SK-N-SH treated with all-trans-retinoic acid at 6 μM for 48 hours (cell line): ENCODE measurements at regions not wholly inside any gene's neighbourhood (a gene's known extent, or its start where the extent isn't known, plus 50 kb on each side); places are given as distances from the start of the nearest gene placed in this dataset.

ENCODE experiments used
- ATAC-seq: fragments of 200-7000 bp; cut with Tn5 transposase; 3 replicates; pipeline ENCODE4 v1.9.1; 2020; ENCODE audit warnings: mild to moderate bottlenecking, moderate library complexity
- ARNTL ChIP-seq: fragments of 450-650 bp; formaldehyde crosslinking; IDR thresholded peaks from 2 replicates; pipeline ENCODE4 v1.5.0; 2020; ENCODE audit warnings: low read depth, mild to moderate bottlenecking, moderate library complexity, borderline replicate concordance
- BACH2 ChIP-seq: fragments of 250-450 bp; sonication (Bioruptor Pico); IDR thresholded peaks from 2 replicates; pipeline ENCODE4 v1.9.0; 2021; ENCODE audit warnings: mild to moderate bottlenecking, borderline replicate concordance
- CREB5 ChIP-seq: fragments of 250-450 bp; sonication (Bioruptor Pico); IDR thresholded peaks from 2 replicates; pipeline ENCODE4 v1.5.1; 2020; ENCODE audit warnings: low read depth, mild to moderate bottlenecking, moderate library complexity
- CSDC2 ChIP-seq: fragments of 250-450 bp; sonication (Bioruptor Pico); IDR thresholded peaks from 2 replicates; pipeline ENCODE4 v1.5.0; 2020; ENCODE audit warnings: mild to moderate bottlenecking, moderate library complexity
- ESRRG ChIP-seq: fragments of 250-450 bp; sonication (Bioruptor Pico); IDR thresholded peaks from 2 replicates; pipeline ENCODE4 v1.6.1; 2021; ENCODE audit warnings: mild to moderate bottlenecking
- GLIS3 ChIP-seq: fragments of 250-450 bp; sonication (Bioruptor Pico); IDR thresholded peaks from 2 replicates; pipeline ENCODE4 v1.5.0; 2020; ENCODE audit warnings: mild to moderate bottlenecking, moderate library complexity
- ISL1 ChIP-seq: fragments of 250-450 bp; sonication (Bioruptor Pico); IDR thresholded peaks from 2 replicates; pipeline ENCODE4 v2.1.2; 2022; ENCODE audit warnings: mild to moderate bottlenecking, moderate library complexity
- OSR1 ChIP-seq: fragments of 250-450 bp; sonication (Bioruptor Pico); IDR thresholded peaks from 2 replicates; pipeline ENCODE4 v1.8.0; 2022; ENCODE audit warnings: moderate library complexity, mild to moderate bottlenecking, inconsistent platforms
- POU6F1 ChIP-seq: fragments of 250-450 bp; sonication (Bioruptor Pico); IDR thresholded peaks from 2 replicates; pipeline ENCODE4 v1.8.0; 2021; ENCODE audit warnings: low read depth, mild to moderate bottlenecking, moderate library complexity, borderline replicate concordance
- PPARA ChIP-seq: fragments of 250-450 bp; sonication (Bioruptor Pico); IDR thresholded peaks from 2 replicates; pipeline ENCODE4 v1.5.0; 2020; ENCODE audit warnings: mild to moderate bottlenecking, borderline replicate concordance
- RARB ChIP-seq: fragments of 250-450 bp; sonication (Bioruptor Pico); IDR thresholded peaks from 2 replicates; pipeline ENCODE4 v1.8.0; 2021; ENCODE audit warnings: mild to moderate bottlenecking, moderate library complexity
- SNAI2 ChIP-seq: fragments of 250-450 bp; sonication (Bioruptor Pico); IDR thresholded peaks from 2 replicates; pipeline ENCODE4 v1.5.0; 2020; ENCODE audit warnings: mild to moderate bottlenecking, moderate library complexity
- TCF4 ChIP-seq: fragments of 250-450 bp; sonication (Bioruptor Pico); IDR thresholded peaks from 2 replicates; pipeline ENCODE4 v1.8.0; 2021; ENCODE audit warnings: mild to moderate bottlenecking, moderate library complexity, borderline replicate concordance
- TOX ChIP-seq: fragments of 250-450 bp; sonication (Bioruptor Pico); IDR thresholded peaks from 2 replicates; pipeline ENCODE4 v1.8.0; 2021; ENCODE audit warnings: mild to moderate bottlenecking, moderate library complexity, borderline replicate concordance
- TSHZ2 ChIP-seq: fragments of 250-450 bp; sonication (Bioruptor Pico); IDR thresholded peaks from 2 replicates; pipeline ENCODE4 v1.5.0; 2020; ENCODE audit warnings: mild to moderate bottlenecking, moderate library complexity
- ZC3H10 ChIP-seq: fragments of 250-450 bp; sonication (Bioruptor Pico); IDR thresholded peaks from 2 replicates; pipeline ENCODE4 v1.5.1; 2021; ENCODE audit warnings: mild to moderate bottlenecking, moderate library complexity
- ZFP3 ChIP-seq: fragments of 250-450 bp; sonication (Bioruptor Pico); IDR thresholded peaks from 2 replicates; pipeline ENCODE4 v1.5.0; 2020; ENCODE audit warnings: mild to moderate bottlenecking, moderate library complexity
- ZFP30 ChIP-seq: fragments of 450-650 bp; formaldehyde crosslinking; IDR thresholded peaks from 2 replicates; pipeline ENCODE4 v1.5.0; 2022; ENCODE audit warnings: mild to moderate bottlenecking, moderate library complexity
- ZNF565 ChIP-seq: fragments of 450-650 bp; formaldehyde crosslinking; conservative IDR thresholded peaks from 2 replicates; pipeline ENCODE4 v1.5.0; 2020; ENCODE audit warnings: low read depth, mild to moderate bottlenecking, moderate library complexity
- ZNF70 ChIP-seq: fragments of 450-650 bp; formaldehyde crosslinking; IDR thresholded peaks from 2 replicates; pipeline ENCODE4 v1.5.0; 2020; ENCODE audit warnings: mild to moderate bottlenecking, moderate library complexity
- ZNF8 ChIP-seq: fragments of 450-650 bp; formaldehyde crosslinking; IDR thresholded peaks from 2 replicates; pipeline ENCODE4 v1.5.0; 2020; ENCODE audit warnings: mild to moderate bottlenecking, moderate library complexity

GRCh38 chr2:83115155-83115554 lies 1343.9 kb downstream of the SUCLG1 start (continued):
- TF ChIP-seq ZFP30 (CRISPR knock-in tag) (no peak), CREB5 (CRISPR knock-in tag) (no peak)

GRCh38 chr2:83113953-83114352 lies 1345.1 kb downstream of the SUCLG1 start:
- ATAC-seq = no peak
- no peak for TF ChIP-seq ZNF70 (CRISPR knock-in tag)
- no peak for TF ChIP-seq RARB
- no peak for TF ChIP-seq ZFP3 (CRISPR knock-in tag)
- TF ChIP-seq GLIS3 (CRISPR knock-in tag) = no peak
- no peak for TF ChIP-seq ZC3H10 (CRISPR knock-in tag)
- no peak for TF ChIP-seq TOX (CRISPR knock-in tag)
- no peak for TF ChIP-seq BACH2 (CRISPR knock-in tag)
- TF ChIP-seq OSR1 (CRISPR knock-in tag) = no peak
- no peak for TF ChIP-seq TSHZ2 (CRISPR knock-in tag)
- TF ChIP-seq ZNF565 (CRISPR knock-in tag) = no peak
- TF ChIP-seq ZNF8 = no peak
- TF ChIP-seq SNAI2 (CRISPR knock-in tag) = no peak
- TF ChIP-seq PPARA (CRISPR knock-in tag) = no peak
- TF ChIP-seq CSDC2 = no peak

GRCh38 chr2:83112858-83113257 lies 1346.2 kb downstream of the SUCLG1 start:
- no peak for ATAC-seq
- TF ChIP-seq ARNTL (no peak), POU6F1 (no peak), ZC3H10 (CRISPR knock-in tag) (no peak), ISL1 (no peak), ESRRG (CRISPR knock-in tag) (no peak), TSHZ2 (CRISPR knock-in tag) (no peak), PPARA (CRISPR knock-in tag) (no peak), SNAI2 (CRISPR knock-in tag) (no peak)

GRCh38 chr2:83109284-83109683 lies 1349.8 kb downstream of the SUCLG1 start:
- ATAC-seq = no peak
- TF ChIP-seq ZFP30 (CRISPR knock-in tag) (no peak), ZNF70 (CRISPR knock-in tag) (no peak), ZFP3 (CRISPR knock-in tag) (no peak), SNAI2 (CRISPR knock-in tag) (no peak), TCF4 (CRISPR knock-in tag) (no peak), BACH2 (CRISPR knock-in tag) (no peak), PPARA (CRISPR knock-in tag) (no peak), ARNTL (no peak)
